ENCODE measurements at regions not wholly inside any gene's neighbourhood (a gene's known extent, or its start where the extent isn't known, plus 50 kb on each side); places are given as distances from the start of the nearest gene placed in this dataset.

DNA sequence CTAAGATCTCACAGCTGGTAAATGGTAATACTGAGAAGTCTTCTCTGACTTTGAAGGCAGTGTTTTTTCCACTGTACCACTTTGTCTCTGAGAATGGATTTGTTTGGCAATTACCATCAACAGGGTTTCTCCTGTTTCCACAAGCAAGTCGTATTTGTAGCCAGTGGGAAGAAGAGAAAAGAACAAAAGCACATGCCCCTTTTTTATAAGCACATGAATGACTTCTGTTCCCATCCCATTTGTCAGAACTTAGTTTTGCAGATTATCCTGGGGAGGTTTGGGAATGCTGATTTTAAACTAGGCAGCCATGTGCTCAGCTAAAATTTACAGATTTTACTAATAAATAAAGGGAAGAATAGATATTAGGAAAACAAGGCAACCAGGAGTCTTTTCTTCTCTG, 92.9 kb upstream of the ZSWIM2 start:
- no peak for TF ChIP-seq EZH2 (IDR thresholded peaks at IDR 0.05; ENCODE audit: low read length)
- TF ChIP-seq, protein P1, sequence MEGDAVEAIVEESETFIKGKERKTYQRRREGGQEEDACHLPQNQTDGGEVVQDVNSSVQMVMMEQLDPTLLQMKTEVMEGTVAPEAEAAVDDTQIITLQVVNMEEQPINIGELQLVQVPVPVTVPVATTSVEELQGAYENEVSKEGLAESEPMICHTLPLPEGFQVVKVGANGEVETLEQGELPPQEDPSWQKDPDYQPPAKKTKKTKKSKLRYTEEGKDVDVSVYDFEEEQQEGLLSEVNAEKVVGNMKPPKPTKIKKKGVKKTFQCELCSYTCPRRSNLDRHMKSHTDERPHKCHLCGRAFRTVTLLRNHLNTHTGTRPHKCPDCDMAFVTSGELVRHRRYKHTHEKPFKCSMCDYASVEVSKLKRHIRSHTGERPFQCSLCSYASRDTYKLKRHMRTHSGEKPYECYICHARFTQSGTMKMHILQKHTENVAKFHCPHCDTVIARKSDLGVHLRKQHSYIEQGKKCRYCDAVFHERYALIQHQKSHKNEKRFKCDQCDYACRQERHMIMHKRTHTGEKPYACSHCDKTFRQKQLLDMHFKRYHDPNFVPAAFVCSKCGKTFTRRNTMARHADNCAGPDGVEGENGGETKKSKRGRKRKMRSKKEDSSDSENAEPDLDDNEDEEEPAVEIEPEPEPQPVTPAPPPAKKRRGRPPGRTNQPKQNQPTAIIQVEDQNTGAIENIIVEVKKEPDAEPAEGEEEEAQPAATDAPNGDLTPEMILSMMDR (optimal IDR thresholded peaks at IDR 0.05 in 1 of 3, IDR thresholded peaks at IDR 0.05 in 1 of 3, conservative IDR thresholded peaks at IDR 0.05 in 1 of 3; ENCODE audit: extremely low read depth in 1 of 3, insufficient read depth in 2 of 3, low read length in 3 of 3) = no peak

Data from keratinocyte (primary cell).